T-cell (primary cell): ENCODE measurements at regions not wholly inside any gene's neighbourhood (a gene's known extent, or its start where the extent isn't known, plus 50 kb on each side); places are given as distances from the start of the nearest gene placed in this dataset.

Experiments used
- ATAC-seq, 4 experiments: fragments of 200-7000 bp in 3 of 4; fragments of 150-1000 bp in 1 of 4; cut with Tn5 transposase; replicated peaks in 1 of 4; 1 replicate in 3 of 4; 2 replicates in 1 of 4; pipeline ENCODE4 v1.10.0; 2021; ENCODE audit warnings: moderate library complexity in 3 of 4, mild to moderate bottlenecking in 2 of 4, moderate number of reproducible peaks in 1 of 4
- CTCF ChIA-PET, 2 donors: fragments of 300-600 bp; sonication (Branson Sonifier 250); formaldehyde crosslinking; loops; one replicate each; lab custom pipeline; 2022; ENCODE audit warnings: antibody characterized with exemption in 2 of 2; lab: Charles Lee
- POLR2A ChIA-PET, 2 donors: fragments of 300-600 bp; sonication (Branson Sonifier 250); formaldehyde crosslinking; loops; one replicate each; lab custom pipeline; 2022; ENCODE audit warnings: antibody characterized with exemption in 2 of 2; lab: Charles Lee
- DNase-seq, 35 experiments: peaks; one replicate each; pipeline versions ENCODE4 v3.0.0 to v3.0.0-alpha.2; 2013 to 2023
- H3K27ac ChIP-seq: one replicate; pipeline ENCODE4 v1.5.1; 2013; ENCODE audit warnings: low read length
- H3K27me3 ChIP-seq, 2 experiments: replicated peaks in 1 of 2; 1 replicate in 1 of 2; 2 replicates in 1 of 2; pipeline versions ENCODE4 v1.6.1 to v1.7.0; 2013; ENCODE audit warnings: low read length in 1 of 2, mixed read lengths in 1 of 2; ENCODE audit not compliant: control insufficient read depth in 2 of 2, insufficient read depth in 2 of 2; ENCODE audit errors: extremely low read depth in 1 of 2
- H3K36me3 ChIP-seq, 2 donors: 1 replicate in 1 of 2; 2 replicates in 1 of 2; pipeline versions ENCODE4 v1.6.1 to v1.7.0; 2013; ENCODE audit warnings: low read length in 1 of 2; ENCODE audit not compliant: control insufficient read depth in 2 of 2, insufficient read depth in 1 of 2; ENCODE audit errors: extremely low read depth in 1 of 2
- H3K4me1 ChIP-seq, 2 experiments: 1 replicate in 1 of 2; 2 replicates in 1 of 2; pipeline versions ENCODE4 v1.6.1 to v1.7.0; 2013; ENCODE audit warnings: low read length in 2 of 2, mixed read lengths in 1 of 2; ENCODE audit not compliant: insufficient read depth in 2 of 2, control insufficient read depth in 1 of 2; ENCODE audit errors: extremely low read depth in 1 of 2
- H3K4me3 ChIP-seq, 2 donors: 1 replicate in 1 of 2; 2 replicates in 1 of 2; pipeline versions ENCODE4 v1.5.1 to v1.7.0; 2013; ENCODE audit warnings: mild to moderate bottlenecking in 2 of 2, low read length in 1 of 2, moderate library complexity in 1 of 2; ENCODE audit not compliant: control insufficient read depth in 1 of 2; ENCODE audit errors: extremely low read depth in 1 of 2
- H3K9me3 ChIP-seq: 2 replicates; pipeline ENCODE4 v1.7.0; 2013
- H3K27ac Mint-ChIP-seq, 2 donors: one replicate each; pipeline ENCODE4 v1.8.0; 2020 to 2021; ENCODE audit warnings: mild to moderate bottlenecking in 2 of 2, mixed read lengths in 2 of 2
- H3K27me3 Mint-ChIP-seq, 2 donors: one replicate each; pipeline ENCODE4 v1.8.0; 2021 to 2022; ENCODE audit warnings: mixed read lengths in 2 of 2
- H3K36me3 Mint-ChIP-seq: one replicate; pipeline ENCODE4 v1.8.0; 2021; ENCODE audit warnings: mixed read lengths
- H3K4me1 Mint-ChIP-seq, 3 donors: one replicate each; pipeline ENCODE4 v1.8.0; 2020 to 2022; ENCODE audit warnings: mixed read lengths in 3 of 3, mild to moderate bottlenecking in 1 of 3
- H3K4me3 Mint-ChIP-seq, 3 donors: one replicate each; pipeline ENCODE4 v1.8.0; 2020 to 2022; ENCODE audit warnings: mild to moderate bottlenecking in 3 of 3, mixed read lengths in 3 of 3, moderate library complexity in 3 of 3
- H3K9me3 Mint-ChIP-seq, 3 donors: one replicate each; pipeline ENCODE4 v1.8.0; 2020 to 2022; ENCODE audit warnings: mixed read lengths in 3 of 3
- WGBS: methylation state at CpG from one replicate; pipeline ENCODE4 v1.1.5; 2013; ENCODE audit warnings: missing lambda C conversion rate; ENCODE audit not compliant: insufficient coverage; 5-methylcytosine and 5-hydroxymethylcytosine counted together

DNA sequence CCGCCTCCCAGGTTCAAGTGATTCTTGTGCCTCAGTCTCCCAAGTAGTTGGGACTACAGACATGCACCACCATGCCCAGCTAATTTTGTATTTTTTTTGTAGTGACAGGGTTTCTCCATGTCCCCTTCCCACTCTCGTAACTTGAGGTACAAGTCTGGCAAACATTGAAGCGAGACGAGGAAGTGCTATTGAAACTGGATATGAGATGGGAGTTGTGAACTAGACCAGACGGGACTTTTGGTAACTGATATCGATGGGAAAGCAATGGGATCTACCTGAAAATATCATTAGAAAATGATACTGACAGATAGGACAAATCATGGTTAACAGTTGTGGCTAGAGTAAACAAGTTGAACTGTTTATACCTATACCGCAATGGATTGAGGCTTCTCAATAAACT lies 95.2 kb upstream of the TRABD2B start:
- H3K4me1 Mint-ChIP-seq = peaks cover 7 to 10% (median 7%) of the 10 kb centered on the region in 3 donors
- no peak for DNase-seq
- H3K4me1 ChIP-seq = peaks cover 0 to 7% of the 10 kb centered on the region in 2 experiments
- H3K4me3 Mint-ChIP-seq = no peak overlapping the region
- no peak overlapping the region for H3K27ac ChIP-seq
- ATAC-seq = no peak
- no peaks in the 10 kb centered on the region for H3K9me3 ChIP-seq
- no peaks in the 10 kb centered on the region for H3K36me3 Mint-ChIP-seq
- H3K36me3 ChIP-seq = no peaks in the 10 kb centered on the region
- peaks cover 0 to 17% of the 10 kb centered on the region in 2 experiments for H3K27me3 ChIP-seq
- ChIA-PET POLR2A (no interaction called here), CTCF (no interaction called here)
- no peak overlapping the region for H3K4me3 ChIP-seq
- H3K27ac Mint-ChIP-seq = no peak overlapping the region
- H3K9me3 Mint-ChIP-seq = no peaks in the 10 kb centered on the region
- peaks cover 52 to 53% of the 10 kb centered on the region in 2 donors for H3K27me3 Mint-ChIP-seq
- WGBS = no CpG with 5 or more reads among the region's 7 CpGs

DNA sequence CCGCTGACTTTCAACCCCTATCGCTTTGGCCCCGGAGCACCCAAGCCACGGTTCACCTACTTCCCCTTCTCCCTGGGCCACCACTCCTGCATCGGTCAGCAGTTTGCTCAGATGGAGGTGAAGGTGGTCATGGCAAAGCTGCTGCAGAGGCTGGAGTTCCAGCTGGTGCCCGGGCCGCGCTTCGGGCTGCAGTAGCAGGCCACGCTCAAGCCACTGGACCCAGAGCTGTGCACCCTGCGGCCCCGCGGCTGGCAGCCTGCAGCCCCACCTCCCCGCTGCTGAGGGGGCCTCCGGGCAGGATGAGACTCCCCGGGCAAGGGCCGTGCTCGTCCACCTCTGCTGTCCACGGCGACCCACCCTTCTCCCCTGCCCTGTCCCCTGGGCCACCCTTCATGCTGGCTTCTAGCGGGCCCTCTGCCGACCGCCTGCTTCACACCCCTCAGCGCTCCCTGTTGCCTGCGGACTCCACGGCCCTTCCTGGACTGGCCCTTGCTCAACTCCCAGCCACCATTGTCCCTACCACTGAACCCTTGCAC lies 92.2 kb upstream of the TRABD2B start:
- no peaks in the 10 kb centered on the region for H3K9me3 Mint-ChIP-seq
- 91% methylated on average over 21 of the region's 26 CpGs for WGBS
- no peaks in the 10 kb centered on the region for H3K36me3 ChIP-seq
- no peak for DNase-seq
- H3K4me3 Mint-ChIP-seq = no peak overlapping the region
- H3K27ac Mint-ChIP-seq = no peak overlapping the region
- CTCF ChIA-PET = interaction anchor here in 1 of 2 donors (1.2 kb wide), 1 partner anchor 408 kb away, joined by 3 read pairs; no protein-coding TSS in a partner anchor
- no peaks in the 10 kb centered on the region for H3K36me3 Mint-ChIP-seq
- H3K27ac ChIP-seq = no peak overlapping the region
- H3K9me3 ChIP-seq = no peaks in the 10 kb centered on the region
- POLR2A ChIA-PET = no interaction called here
- peaks cover 7 to 10% (median 7%) of the 10 kb centered on the region in 3 donors for H3K4me1 Mint-ChIP-seq
- peaks cover 38 to 46% of the 10 kb centered on the region in 2 donors for H3K27me3 Mint-ChIP-seq
- peaks cover 0 to 7% of the 10 kb centered on the region in 2 experiments for H3K4me1 ChIP-seq
- ATAC-seq = no peak
- H3K27me3 ChIP-seq = peaks cover 0 to 15% of the 10 kb centered on the region in 2 experiments
- H3K4me3 ChIP-seq = no peak overlapping the region

DNA sequence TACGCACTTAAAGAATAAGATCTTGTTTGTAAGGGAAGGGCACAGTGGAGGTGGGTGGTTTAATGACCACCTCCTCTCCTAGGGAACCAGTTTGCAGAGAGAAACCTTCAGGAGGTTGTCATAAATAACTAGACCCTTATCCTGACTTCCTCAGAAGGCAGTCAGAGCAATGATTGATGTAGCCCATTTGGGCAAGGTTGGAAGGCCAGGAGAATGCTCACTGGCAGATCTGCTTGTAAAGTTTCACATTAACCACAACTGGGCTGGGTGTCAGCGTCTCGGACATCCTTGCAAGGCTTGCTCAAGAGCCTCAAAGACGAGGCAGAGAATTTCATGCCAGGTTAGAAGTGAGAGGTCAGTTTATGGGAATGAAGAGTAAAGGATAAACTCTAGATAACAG lies 87.6 kb upstream of the TRABD2B start:
- Histone ChIP-seq H3K9me3 (no peaks in the 10 kb centered on the region), H3K27me3 (peaks cover 0 to 4% of the 10 kb centered on the region in 2 experiments), H3K36me3 (no peaks in the 10 kb centered on the region), H3K4me3 (no peak overlapping the region), H3K4me1 (no peaks in the 10 kb centered on the region), H3K27ac (no peak overlapping the region)
- no peaks in the 10 kb centered on the region for H3K4me1 Mint-ChIP-seq
- CTCF ChIA-PET = interaction anchor here in 1 of 2 donors (1.2 kb wide), 1 partner anchor 9 kb away, joined by 3 read pairs; no protein-coding TSS in a partner anchor
- POLR2A ChIA-PET = no interaction called here
- no peak for ATAC-seq
- H3K36me3 Mint-ChIP-seq = no peaks in the 10 kb centered on the region
- no peak overlapping the region for H3K4me3 Mint-ChIP-seq
- H3K27ac Mint-ChIP-seq = no peak overlapping the region
- peaks cover 3 to 16% of the 10 kb centered on the region in 2 donors for H3K27me3 Mint-ChIP-seq
- no peak for DNase-seq
- no peaks in the 10 kb centered on the region for H3K9me3 Mint-ChIP-seq
- no CpG with 5 or more reads among the region's 4 CpGs for WGBS

DNA sequence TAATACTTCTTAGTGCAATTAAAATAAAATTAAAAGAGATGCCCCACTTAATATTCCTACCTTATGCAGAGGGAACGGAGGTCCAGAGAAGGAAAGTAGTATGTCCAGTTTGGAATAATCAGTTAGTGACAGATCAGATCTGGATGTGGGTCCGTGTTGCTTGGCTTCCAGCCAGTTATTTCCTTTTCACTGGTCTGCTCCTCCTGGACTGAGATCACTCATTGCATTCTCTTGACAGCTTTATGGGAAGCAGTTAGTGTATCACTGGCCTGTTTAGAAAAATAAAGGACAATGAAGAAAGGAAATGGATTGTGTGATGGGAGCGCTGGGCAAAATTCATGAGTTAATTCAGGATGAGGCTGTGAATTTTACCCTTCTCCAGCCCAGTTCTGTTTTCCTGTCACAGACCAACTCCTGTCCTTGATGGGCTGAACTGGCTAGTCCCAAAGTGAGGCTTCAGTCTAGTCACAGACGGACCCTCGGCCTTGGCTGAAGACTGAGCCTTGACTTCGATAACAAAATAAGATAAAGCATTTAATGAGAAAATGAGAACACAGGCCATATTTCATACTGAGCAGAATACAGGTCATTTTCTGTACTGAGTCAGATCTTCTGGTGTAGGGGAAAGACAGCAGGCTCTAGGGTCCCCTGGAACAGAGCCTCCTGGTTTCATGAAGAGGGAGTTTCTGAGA lies 85.2 kb upstream of the TRABD2B start:
- WGBS = no CpG with 5 or more reads among the region's 6 CpGs
- H3K4me3 Mint-ChIP-seq = no peak overlapping the region
- H3K4me3 ChIP-seq = no peak overlapping the region
- no peak overlapping the region for H3K27ac ChIP-seq
- CTCF ChIA-PET = interaction anchor here in 1 of 2 donors (0.6 kb wide), 1 partner anchor 113 kb away, joined by 7 read pairs; no protein-coding TSS in a partner anchor
- H3K27ac Mint-ChIP-seq = no peak overlapping the region
- peaks cover 0 to 7% of the 10 kb centered on the region in 2 experiments for H3K27me3 ChIP-seq
- H3K4me1 ChIP-seq = no peaks in the 10 kb centered on the region
- no peaks in the 10 kb centered on the region for H3K4me1 Mint-ChIP-seq
- peaks cover 1 to 10% of the 10 kb centered on the region in 2 donors for H3K27me3 Mint-ChIP-seq
- no peaks in the 10 kb centered on the region for H3K36me3 ChIP-seq
- ATAC-seq (no peak), DNase-seq (no peak)
- no peaks in the 10 kb centered on the region for H3K9me3 ChIP-seq
- H3K9me3 Mint-ChIP-seq = no peaks in the 10 kb centered on the region
- POLR2A ChIA-PET = no interaction called here
- no peaks in the 10 kb centered on the region for H3K36me3 Mint-ChIP-seq

DNA sequence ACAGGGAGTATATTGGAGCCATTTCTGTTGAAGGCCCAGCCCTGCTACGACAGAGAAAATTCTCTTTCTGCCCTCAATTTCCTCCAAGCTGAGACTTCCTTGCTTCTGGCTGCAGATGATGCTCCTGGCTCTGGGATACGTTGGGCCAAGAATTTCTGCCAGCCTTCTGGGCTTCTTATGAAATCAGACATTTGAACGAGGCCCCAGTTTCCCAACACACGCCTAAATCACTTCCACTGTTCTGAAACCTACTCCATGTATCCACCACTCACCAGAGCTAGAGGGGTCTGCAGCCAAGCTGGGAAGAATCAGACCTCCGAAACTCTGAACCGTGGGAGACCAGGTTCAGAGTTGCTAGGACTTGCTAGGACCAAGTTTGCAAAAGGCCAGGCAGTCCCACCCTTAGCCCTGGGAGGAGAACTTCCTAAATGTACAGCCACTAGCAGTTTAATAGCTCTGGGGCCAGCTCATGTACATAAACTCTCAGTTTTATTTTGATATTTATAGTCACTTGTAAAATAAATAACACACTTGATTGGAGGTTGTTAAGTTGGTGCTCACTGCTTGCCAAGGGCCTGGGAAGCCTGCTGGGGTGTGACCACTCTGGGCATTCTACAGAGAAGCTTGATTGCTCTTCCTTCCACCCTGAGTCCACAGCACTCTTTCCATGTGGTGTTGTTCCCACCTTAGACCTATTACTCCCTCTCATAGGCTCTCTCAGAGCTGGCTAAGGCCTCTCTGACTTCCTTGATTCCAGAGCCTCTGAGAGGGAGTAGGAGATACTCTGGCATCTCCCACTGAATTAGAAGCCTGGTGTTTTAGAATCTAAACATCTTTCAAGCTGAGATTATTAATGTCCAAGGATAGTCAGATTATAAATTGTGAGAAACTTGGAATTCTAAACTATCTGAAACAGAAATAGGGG lies 83.4 kb upstream of the TRABD2B start:
- Histone ChIP-seq H3K27me3 (peaks cover 0 to 7% of the 10 kb centered on the region in 2 experiments), H3K27ac (no peak overlapping the region), H3K4me3 (no peak overlapping the region), H3K36me3 (no peaks in the 10 kb centered on the region), H3K4me1 (no peaks in the 10 kb centered on the region), H3K9me3 (no peaks in the 10 kb centered on the region)
- Mint-ChIP-seq H3K9me3 (no peaks in the 10 kb centered on the region), H3K27me3 (peaks cover 0 to 14% of the 10 kb centered on the region in 2 donors), H3K4me1 (no peaks in the 10 kb centered on the region), H3K4me3 (no peak overlapping the region), H3K27ac (no peak overlapping the region), H3K36me3 (no peaks in the 10 kb centered on the region)
- ATAC-seq (no peak), DNase-seq (no peak)
- POLR2A ChIA-PET = no interaction called here
- WGBS = 67% methylated on average over 6 of the region's 6 CpGs
- CTCF ChIA-PET = interaction anchor here in 1 of 2 donors (0.6 kb wide), 1 partner anchor 13 kb away, joined by 9 read pairs; no protein-coding TSS in a partner anchor

DNA sequence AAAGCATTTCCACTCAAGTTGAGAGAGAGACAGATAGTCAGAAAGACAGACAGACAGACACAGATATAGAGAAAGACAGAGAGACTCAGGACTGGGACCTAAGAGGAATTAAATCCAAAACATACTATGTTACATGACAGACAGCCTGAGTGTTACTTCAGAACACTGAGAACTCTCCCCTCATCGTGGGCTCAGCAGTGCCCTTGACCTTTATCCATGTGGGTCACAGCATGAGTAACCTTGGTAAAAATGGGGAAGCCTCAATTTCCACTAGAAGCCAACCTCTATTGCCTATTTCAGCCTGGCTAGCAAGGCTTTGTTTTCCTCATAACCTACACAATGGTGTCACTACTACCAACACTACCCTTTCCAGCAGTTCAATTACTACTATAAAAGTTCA lies 81.9 kb upstream of the TRABD2B start:
- ATAC-seq (no peak), DNase-seq (no peak)
- H3K9me3 ChIP-seq = no peaks in the 10 kb centered on the region
- ChIA-PET CTCF (no interaction called here), POLR2A (no interaction called here)
- H3K27ac Mint-ChIP-seq = no peak overlapping the region
- H3K9me3 Mint-ChIP-seq = no peaks in the 10 kb centered on the region
- WGBS = no CpG with 5 or more reads among the region's 1 CpG
- no peaks in the 10 kb centered on the region for H3K36me3 Mint-ChIP-seq
- H3K4me3 ChIP-seq = no peak overlapping the region
- H3K27me3 ChIP-seq = peaks cover 0 to 7% of the 10 kb centered on the region in 2 experiments
- no peaks in the 10 kb centered on the region for H3K4me1 Mint-ChIP-seq
- no peak overlapping the region for H3K27ac ChIP-seq
- H3K4me3 Mint-ChIP-seq = no peak overlapping the region
- H3K27me3 Mint-ChIP-seq = peaks cover 0 to 4% of the 10 kb centered on the region in 2 donors
- no peaks in the 10 kb centered on the region for H3K36me3 ChIP-seq
- no peaks in the 10 kb centered on the region for H3K4me1 ChIP-seq
